GM23338 (cell line): ENCODE measurements at regions not wholly inside any gene's neighbourhood (a gene's known extent, or its start where the extent isn't known, plus 50 kb on each side); places are given as distances from the start of the nearest gene placed in this dataset.

ENCODE experiments used
- ATAC-seq: fragments of 200-7000 bp; cut with Tn5 transposase; 3 replicates; pipeline ENCODE4 v1.9.1; 2020
- DNase-seq: peaks from one replicate; pipeline ENCODE4 v3.0.0-alpha.2; 2015; ENCODE audit warnings: low spot score
- H2AFZ ChIP-seq: fragments of 200-600 bp; sonication (generic); 2 replicates; pipeline ENCODE4 v1.8.0; 2016; ENCODE audit warnings: antibody characterized with exemption, mild to moderate bottlenecking, moderate library complexity
- H3F3A ChIP-seq: fragments of 200-600 bp; sonication (generic); replicated peaks from 2 replicates; pipeline ENCODE4 v1.8.0; 2017; ENCODE audit warnings: antibody characterized with exemption, mixed run types, low read depth
- H3K27ac ChIP-seq: fragments of 200-600 bp; sonication (generic); 2 replicates; pipeline ENCODE4 v1.6.1; 2016; ENCODE audit warnings: low read depth
- H3K27me3 ChIP-seq: fragments of 200-600 bp; sonication (generic); 2 replicates; pipeline ENCODE4 v1.8.0; 2016; ENCODE audit warnings: mild to moderate bottlenecking, mixed run types, moderate library complexity; ENCODE audit not compliant: insufficient read depth
- H3K36me3 ChIP-seq: fragments of 200-600 bp; sonication (generic); 2 replicates; pipeline ENCODE4 v1.8.0; 2016; ENCODE audit warnings: mild to moderate bottlenecking; ENCODE audit not compliant: insufficient read depth
- H3K4me1 ChIP-seq: fragments of 200-600 bp; sonication (generic); 2 replicates; pipeline ENCODE4 v1.8.0; 2016; ENCODE audit warnings: mild to moderate bottlenecking, moderate library complexity; ENCODE audit not compliant: insufficient read depth
- H3K4me2 ChIP-seq: fragments of 200-600 bp; sonication (generic); 2 replicates; pipeline ENCODE4 v1.7.1; 2017; ENCODE audit warnings: mixed run types
- H3K4me3 ChIP-seq: fragments of 200-600 bp; sonication (generic); 2 replicates; pipeline ENCODE4 v1.6.1; 2016; ENCODE audit warnings: mixed run types
- H3K79me2 ChIP-seq: fragments of 200-600 bp; sonication (generic); replicated peaks from 2 replicates; pipeline ENCODE4 v1.8.0; 2017; ENCODE audit warnings: mild to moderate bottlenecking; ENCODE audit not compliant: insufficient read depth
- H3K9me2 ChIP-seq: fragments of 200-600 bp; sonication (generic); 2 replicates; pipeline ENCODE4 v1.8.0; 2017; ENCODE audit not compliant: insufficient read depth
- H4K20me1 ChIP-seq: fragments of 200-600 bp; sonication (generic); replicated peaks from 2 replicates; pipeline ENCODE4 v1.8.0; 2017; ENCODE audit warnings: mild to moderate bottlenecking; ENCODE audit not compliant: insufficient read depth
- H3K27ac Mint-ChIP-seq: 2 replicates; pipeline ENCODE4 v1.8.0; 2020; ENCODE audit warnings: inconsistent platforms, mild to moderate bottlenecking, moderate library complexity, mixed read lengths
- H3K27me3 Mint-ChIP-seq: 3 replicates; pipeline ENCODE4 v1.8.0; 2022; ENCODE audit warnings: low read depth, mild to moderate bottlenecking, moderate library complexity, mixed read lengths, inconsistent platforms; ENCODE audit not compliant: insufficient read depth, poor library complexity
- H3K36me3 Mint-ChIP-seq: 3 replicates; pipeline ENCODE4 v1.8.0; 2021; ENCODE audit warnings: low read depth, mild to moderate bottlenecking, inconsistent platforms, moderate library complexity, mixed read lengths
- H3K4me1 Mint-ChIP-seq: 3 replicates; pipeline ENCODE4 v1.8.0; 2020; ENCODE audit warnings: mild to moderate bottlenecking, inconsistent platforms, mixed read lengths
- H3K4me3 Mint-ChIP-seq: 3 replicates; pipeline ENCODE4 v1.8.0; 2021; ENCODE audit warnings: moderate library complexity, mild to moderate bottlenecking, inconsistent platforms, mixed read lengths
- H3K9me3 Mint-ChIP-seq: 3 replicates; pipeline ENCODE4 v1.8.0; 2020; ENCODE audit warnings: moderate library complexity, mild to moderate bottlenecking, inconsistent platforms, mixed read lengths
- CREB1 ChIP-seq: fragments of 250-450 bp; sonication (Bioruptor Pico); IDR thresholded peaks from 2 replicates; pipeline ENCODE4 v1.5.0; 2020; ENCODE audit warnings: low read depth, mild to moderate bottlenecking, moderate library complexity
- CTCF ChIP-seq, 2 experiments: fragments of 200-600 bp in 1 of 2; sonication (generic) in 1 of 2; conservative IDR thresholded peaks; 2 replicates each; pipeline versions ENCODE4 v1.5.1 to v1.6.1; 2016 to 2017; ENCODE audit warnings: antibody characterized with exemption in 2 of 2, low read depth in 2 of 2, mild to moderate bottlenecking in 2 of 2, moderate library complexity in 1 of 2
- ETS1 ChIP-seq: IDR thresholded peaks from 2 replicates; pipeline ENCODE4 v1.6.1; 2016; ENCODE audit warnings: antibody characterized with exemption
- EZH2 ChIP-seq: fragments of 200-600 bp; sonication (generic); IDR thresholded peaks from one replicate; pipeline ENCODE4 v1.8.0; 2017; ENCODE audit warnings: antibody characterized with exemption, mild to moderate bottlenecking, low read depth; ENCODE audit not compliant: unreplicated experiment
- JUNB ChIP-seq: IDR thresholded peaks from one replicate; pipeline ENCODE4 v1.6.1; 2016; ENCODE audit warnings: antibody characterized with exemption; ENCODE audit not compliant: unreplicated experiment
- NANOG ChIP-seq: IDR thresholded peaks from 2 replicates; pipeline ENCODE4 v1.6.1; 2016; ENCODE audit warnings: antibody characterized with exemption, borderline replicate concordance
- POLR2AphosphoS5 ChIP-seq: IDR thresholded peaks from 2 replicates; pipeline ENCODE4 v1.6.1; 2016; ENCODE audit warnings: antibody characterized with exemption, low read depth
- STAT1 ChIP-seq: IDR thresholded peaks from one replicate; pipeline ENCODE4 v1.6.1; 2016; ENCODE audit warnings: antibody characterized with exemption; ENCODE audit not compliant: unreplicated experiment
- ZNF114 ChIP-seq: fragments of 250-450 bp; sonication (Bioruptor Pico); IDR thresholded peaks from 2 replicates; pipeline ENCODE4 v1.5.0; 2020; ENCODE audit warnings: mild to moderate bottlenecking, moderate library complexity
- ZNF331 ChIP-seq: fragments of 250-450 bp; sonication (Bioruptor Pico); IDR thresholded peaks from 2 replicates; pipeline ENCODE4 v1.5.0; 2020; ENCODE audit warnings: low read depth, mild to moderate bottlenecking, moderate library complexity
- ZNF462 ChIP-seq: fragments of 250-450 bp; sonication (Bioruptor Pico); IDR thresholded peaks from 2 replicates; pipeline ENCODE4 v1.5.0; 2020; ENCODE audit warnings: mild to moderate bottlenecking, moderate library complexity

- TF ChIP-seq ZNF331 (no peak), CREB1 (CRISPR knock-in tag) (no peak)
Measured at GRCh38 chr16:87006021-87006420, 311.2 kb downstream of the C16orf95 start (continued).

- no peaks in the 10 kb centered on the region for H3K4me1 Mint-ChIP-seq
- no peaks in the 10 kb centered on the region for H3F3A ChIP-seq
- no peak overlapping the region for H3K4me3 ChIP-seq
- DNase-seq (no peak), ATAC-seq (no peak)
- no peaks in the 10 kb centered on the region for H3K9me2 ChIP-seq
- no peak overlapping the region for H3K4me2 ChIP-seq
- no peaks in the 10 kb centered on the region for H3K27me3 ChIP-seq
- H3K27ac Mint-ChIP-seq = no peak overlapping the region
- H4K20me1 ChIP-seq = no peaks in the 10 kb centered on the region
- no peaks in the 10 kb centered on the region for H3K36me3 ChIP-seq
- H3K4me1 ChIP-seq = no peaks in the 10 kb centered on the region
- no peaks in the 10 kb centered on the region for H3K79me2 ChIP-seq
- peaks cover 8% of the 10 kb centered on the region for H3K36me3 Mint-ChIP-seq
- peaks cover 14% of the 10 kb centered on the region for H3K27me3 Mint-ChIP-seq
- H3K9me3 Mint-ChIP-seq = peaks cover 16% of the 10 kb centered on the region
- no peak overlapping the region for H2AFZ ChIP-seq
- H3K4me3 Mint-ChIP-seq = no peak overlapping the region
- no peak overlapping the region for H3K27ac ChIP-seq
- TF ChIP-seq ZNF462 (no peak), POLR2AphosphoS5 (no peak), CREB1 (CRISPR knock-in tag) (no peak), CTCF (conservative IDR thresholded peaks at IDR 0.05; ENCODE audit: low read depth in 2 of 2) (no peak), EZH2 (no peak), NANOG (no peak), ZNF331 (no peak), ETS1 (no peak), JUNB (no peak), STAT1 (no peak), ZNF114 (no peak)
Measured at GRCh38 chr16:87006789-87007745, 310.1 kb downstream of the C16orf95 start.
